HG02852 (cell line): ENCODE measurements at regions not wholly inside any gene's neighbourhood (a gene's known extent, or its start where the extent isn't known, plus 50 kb on each side); places are given as distances from the start of the nearest gene placed in this dataset.

Experiments
- ATAC-seq: cut with Tn5 transposase; IDR thresholded peaks from one replicate; pipeline ENCODE4 v1.9.1; 2021; ENCODE audit warnings: mild to moderate bottlenecking, moderate library complexity; ENCODE audit not compliant: unreplicated experiment

DNA sequence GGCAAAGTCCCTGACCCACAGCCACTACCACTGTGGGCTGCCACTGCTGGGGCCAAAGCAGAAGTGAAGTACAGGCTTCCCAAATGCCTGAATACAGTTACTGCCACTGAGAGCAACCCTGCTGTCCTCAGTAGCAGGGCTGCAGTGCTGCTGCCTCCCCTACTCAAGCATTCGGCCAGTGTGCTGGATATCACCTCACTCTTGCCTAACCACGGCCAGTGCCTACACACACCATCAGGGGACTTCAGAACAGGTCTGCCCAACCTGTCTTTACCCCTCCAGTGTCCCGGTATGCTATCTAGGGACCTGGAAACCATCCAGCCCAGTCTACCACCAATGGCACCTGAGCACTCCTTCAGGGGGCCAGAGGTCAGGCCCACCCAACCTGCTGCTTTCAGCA is 261.5 kb upstream of the COL8A1 start:
- no peak for ATAC-seq

DNA sequence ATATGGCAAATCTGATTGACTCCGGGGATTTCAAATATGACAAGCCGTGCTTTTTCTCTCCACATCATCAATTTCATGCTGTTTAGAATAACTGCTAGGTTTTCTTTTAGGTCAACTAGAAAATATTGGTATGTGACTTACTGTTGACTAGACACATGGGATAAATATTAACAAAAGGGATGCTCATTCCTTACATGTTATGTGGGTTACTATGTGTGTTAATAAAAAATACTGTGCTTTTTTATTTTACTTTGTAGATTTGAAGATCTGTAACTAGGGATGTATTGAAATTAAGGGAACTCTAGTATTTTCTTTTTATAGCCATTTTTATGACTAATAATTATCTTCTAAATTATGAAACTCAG is 264.6 kb upstream of the COL8A1 start:
- ATAC-seq = no peak

DNA sequence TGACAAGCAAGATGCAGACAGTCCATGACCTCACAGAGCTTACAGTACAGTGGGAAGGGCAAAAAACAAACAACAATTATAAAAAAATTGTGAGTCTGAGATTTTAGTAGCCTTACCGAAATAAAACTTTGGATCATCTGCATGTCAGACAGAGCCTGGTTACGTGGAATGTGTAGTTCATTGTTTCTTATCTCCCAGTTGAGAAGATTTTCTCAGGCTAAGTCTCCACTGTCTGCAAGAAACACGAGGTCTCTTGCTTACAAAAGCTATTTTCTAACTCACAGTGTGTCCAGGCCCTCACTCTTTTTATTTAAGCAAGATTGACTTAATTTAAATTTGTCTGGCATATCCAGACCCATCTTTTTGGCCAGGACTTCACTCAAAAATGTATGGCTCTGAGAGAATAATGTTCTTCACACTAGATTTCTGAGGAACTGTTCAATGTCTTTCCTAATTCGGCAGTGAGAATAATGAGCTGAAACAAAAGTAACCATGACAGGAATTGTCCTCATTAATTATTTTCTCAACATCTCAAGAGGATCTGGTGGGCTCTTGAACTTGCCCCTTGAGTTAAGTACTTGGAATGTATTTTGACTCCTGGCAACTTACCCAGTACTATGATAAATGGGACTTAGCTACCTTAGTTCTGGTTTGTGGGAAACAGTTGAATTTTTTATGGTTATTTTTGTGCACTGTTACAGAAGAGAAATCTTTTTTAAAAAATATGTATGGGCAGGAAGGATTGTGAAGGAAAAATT is 265.1 kb upstream of the COL8A1 start:
- no peak for ATAC-seq

DNA sequence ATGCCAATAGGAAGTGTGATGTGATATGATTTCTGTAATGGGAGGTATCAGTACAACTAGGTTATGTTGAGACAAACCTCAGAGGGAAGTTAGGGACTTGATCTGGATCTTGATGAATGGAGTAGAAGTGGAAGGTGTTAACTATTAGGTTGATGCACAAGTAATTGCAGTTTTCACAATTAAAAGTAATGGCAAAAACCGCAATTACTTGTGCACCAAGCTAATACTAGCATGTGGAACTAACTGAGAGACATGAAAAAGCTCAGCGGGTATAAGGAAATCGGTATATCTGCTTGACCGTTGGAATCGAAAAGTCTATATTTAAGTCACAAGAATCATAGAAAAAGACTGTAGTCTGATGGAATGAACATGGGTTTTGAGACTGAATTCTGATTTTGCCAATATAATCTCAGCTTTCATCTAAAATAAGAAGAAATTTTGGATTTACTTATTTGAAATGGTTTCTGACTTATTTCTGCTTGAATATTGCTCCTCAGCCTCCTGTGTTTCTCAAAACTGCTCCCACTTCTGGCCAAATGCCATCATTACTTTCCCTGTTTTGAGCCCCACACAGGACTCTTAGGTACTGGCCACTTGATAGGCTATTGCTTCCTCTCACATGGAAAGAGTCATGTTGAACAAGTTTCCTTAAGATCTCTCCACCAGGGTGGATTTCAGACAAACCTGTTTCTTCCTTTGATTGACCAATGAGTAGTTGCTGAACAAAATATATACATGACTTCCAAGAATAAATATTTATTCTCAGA is 271.5 kb upstream of the COL8A1 start:
- no peak for ATAC-seq

DNA sequence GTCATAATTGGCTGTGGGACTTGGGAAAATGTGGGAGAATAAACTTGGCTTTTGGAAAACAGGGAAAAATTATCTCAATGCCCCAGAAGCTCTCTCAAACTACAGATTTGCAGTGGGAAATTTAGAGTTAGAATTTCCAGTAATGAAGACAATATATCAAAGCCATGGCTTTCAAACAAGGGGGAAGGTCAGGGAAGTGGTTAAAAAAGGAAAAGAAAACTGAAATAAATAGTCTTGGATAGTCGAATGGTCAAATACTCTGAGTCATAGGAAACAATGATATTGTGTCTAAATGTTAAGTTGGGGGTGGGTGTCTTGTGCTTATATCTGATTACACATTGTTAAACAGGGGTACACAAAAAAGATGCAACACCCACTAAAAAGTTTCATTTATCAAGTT is 272.4 kb upstream of the COL8A1 start:
- no peak for ATAC-seq

DNA sequence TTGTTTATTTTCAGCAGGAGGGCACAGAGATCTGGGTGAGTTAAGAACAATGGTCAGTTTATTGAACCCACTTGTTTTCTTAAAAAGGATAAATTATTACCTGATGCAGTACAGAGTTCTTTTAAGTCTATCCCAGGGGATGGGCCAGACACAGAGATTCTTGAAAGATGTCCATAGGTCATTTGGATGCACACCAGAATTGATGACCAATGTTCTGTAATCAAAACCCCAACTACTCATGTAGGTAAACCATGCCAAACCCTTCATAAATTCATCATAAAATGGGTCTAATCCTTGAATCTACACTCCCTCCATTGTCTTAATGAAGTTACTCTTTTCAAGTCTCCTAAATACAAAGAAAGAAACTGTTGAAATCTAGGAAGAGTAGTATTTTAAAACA is 273.0 kb upstream of the COL8A1 start:
- no peak for ATAC-seq

DNA sequence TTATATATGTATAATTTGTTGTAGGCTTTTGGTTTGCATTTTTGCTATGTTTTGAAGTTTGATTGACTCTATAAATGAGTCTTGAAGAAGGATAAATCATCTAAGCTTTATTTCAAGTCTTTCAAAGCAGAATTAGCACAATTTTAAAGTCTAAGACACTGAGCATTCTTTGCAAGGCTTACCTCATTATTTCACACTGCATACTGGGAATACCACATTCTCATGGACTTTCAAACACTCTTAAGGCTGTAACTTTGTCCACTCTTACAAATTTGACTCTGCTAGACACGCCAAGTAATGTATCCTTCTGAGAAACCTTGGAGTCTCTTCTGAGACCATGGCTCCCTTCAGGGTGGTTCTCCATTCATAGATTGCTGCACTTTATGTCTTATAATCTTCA is 281.3 kb upstream of the COL8A1 start:
- no peak for ATAC-seq

DNA sequence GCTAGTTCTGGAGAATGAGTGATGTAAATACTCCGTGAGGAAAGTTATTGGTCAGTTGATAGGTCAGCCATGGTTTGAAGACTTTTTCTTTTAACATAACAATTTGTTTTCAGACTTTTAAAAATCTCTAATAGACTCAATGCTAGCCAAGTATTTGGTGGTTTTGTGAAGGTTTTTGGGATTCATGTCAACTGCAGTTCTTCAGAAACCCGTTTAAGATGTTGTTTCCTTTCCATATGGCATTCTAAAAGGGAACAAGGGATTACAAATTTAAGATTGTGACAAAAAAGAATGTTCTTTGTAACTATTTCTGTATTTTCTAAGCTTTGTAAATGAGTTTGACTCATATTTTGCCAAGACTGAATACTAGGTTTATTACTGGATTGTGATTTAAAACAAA is 281.7 kb upstream of the COL8A1 start:
- ATAC-seq = no peak

DNA sequence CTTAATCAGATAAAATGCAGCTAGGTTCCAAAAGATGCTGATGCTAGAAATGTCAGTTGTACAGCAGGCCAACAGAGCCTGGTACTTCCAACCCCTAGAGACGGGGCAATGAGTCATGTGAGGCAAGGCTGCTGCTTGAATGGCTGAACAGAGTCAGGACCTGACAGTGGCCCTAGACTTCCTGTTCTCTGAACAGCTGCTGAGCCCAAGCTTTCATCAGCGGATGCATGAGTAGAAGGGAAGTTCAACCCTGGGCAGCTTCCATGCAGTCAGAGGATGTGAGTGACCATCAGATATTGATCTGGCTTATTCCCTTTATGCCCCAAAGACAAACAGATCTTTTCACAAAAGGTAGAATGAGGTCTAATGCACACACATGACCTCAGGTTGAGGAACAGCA is 282.9 kb upstream of the COL8A1 start:
- ATAC-seq = no peak

DNA sequence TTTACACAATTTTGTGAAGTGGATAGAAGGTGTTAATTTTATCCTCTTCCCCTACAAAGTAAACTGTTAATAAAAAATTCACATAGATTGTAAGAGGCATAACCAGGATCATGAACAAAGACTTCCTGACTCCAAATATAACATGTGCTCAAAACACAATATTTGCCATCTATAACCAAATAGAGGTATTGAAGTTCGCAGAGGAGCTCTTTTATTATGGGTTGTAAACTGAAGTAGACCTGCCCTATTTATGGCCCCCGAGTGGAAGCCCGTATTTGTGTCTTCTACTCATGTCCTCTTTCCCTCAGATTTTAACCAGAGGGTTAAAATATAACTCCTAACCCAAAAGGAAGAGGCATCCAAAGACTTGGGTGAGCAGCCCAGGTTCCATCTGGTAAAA is 285.6 kb upstream of the COL8A1 start:
- no peak for ATAC-seq

DNA sequence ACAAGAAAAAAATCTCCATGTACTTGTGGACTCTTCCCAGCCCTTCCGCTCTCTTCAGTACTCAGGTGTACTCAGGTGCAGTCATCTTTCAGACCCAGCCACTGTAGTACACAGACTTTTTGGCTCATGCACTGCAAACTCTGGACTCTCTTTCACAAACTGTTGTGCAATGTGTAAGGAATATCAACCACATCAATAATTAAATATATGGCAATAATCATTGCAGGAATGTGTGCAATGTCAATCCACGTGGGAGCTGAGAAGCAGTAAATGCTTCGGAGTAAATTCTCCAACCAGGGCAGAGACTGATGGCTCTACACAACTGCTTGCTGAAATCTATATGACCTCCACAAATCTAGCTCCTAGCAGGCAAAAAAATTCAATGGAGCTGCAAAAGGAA is 287.3 kb upstream of the COL8A1 start:
- no peak for ATAC-seq

DNA sequence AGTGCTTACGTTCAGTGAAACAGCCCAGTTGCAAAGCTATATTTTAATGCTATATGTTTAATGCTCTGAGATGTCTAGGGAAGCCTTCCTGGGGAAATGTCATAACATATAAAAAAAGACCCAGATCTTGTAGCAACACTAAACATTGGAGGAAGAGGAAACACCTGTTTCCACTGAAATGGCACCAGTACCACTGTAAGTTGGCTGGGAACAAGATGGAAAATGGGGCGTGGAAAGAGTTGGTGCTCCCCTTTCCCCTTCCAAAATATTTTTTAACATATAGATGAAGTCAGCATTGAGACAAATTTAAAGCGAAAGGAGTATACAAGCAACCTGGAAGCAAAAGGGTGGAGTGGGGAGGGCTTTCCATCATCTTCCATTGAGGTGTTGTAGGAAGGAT is 289.9 kb upstream of the COL8A1 start:
- no peak for ATAC-seq

DNA sequence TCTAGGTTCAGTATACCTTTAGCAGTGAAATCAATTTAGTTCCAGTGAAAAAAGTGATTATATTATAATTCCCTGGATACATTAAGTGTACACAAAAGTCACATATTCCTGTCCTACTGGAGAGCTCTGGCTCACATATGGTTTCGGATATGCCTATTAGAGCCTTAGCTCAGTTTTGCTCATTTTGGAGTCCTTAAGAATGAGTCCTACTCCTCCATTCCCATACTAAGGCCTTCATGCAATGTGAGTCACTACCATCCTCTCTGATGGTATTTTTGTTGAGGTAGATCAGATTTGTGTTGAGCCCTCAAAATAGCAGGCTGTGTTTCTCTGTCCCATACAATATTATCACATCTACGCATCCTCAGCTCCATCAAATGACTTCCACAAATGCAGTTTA is 294.2 kb upstream of the COL8A1 start:
- ATAC-seq = no peak

DNA sequence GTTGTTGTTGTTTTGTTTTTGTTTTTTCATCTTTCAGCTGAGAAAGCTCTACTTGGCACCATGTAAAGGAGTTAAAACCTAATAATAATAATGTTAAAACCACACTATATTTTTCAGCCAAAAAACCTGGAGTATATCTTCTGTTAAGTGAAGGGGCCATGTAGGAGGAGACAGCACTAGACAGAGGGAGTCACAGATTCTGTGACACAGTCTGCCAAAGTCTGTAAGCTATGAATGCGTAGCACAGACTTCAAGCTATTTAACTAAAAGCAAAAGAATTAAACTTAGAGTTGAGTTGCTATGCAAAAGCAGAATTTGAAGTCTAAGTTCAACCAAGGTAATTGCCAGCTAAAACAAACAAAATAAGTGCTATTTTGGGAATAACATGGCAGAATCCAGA is 296.0 kb upstream of the COL8A1 start:
- no peak for ATAC-seq

DNA sequence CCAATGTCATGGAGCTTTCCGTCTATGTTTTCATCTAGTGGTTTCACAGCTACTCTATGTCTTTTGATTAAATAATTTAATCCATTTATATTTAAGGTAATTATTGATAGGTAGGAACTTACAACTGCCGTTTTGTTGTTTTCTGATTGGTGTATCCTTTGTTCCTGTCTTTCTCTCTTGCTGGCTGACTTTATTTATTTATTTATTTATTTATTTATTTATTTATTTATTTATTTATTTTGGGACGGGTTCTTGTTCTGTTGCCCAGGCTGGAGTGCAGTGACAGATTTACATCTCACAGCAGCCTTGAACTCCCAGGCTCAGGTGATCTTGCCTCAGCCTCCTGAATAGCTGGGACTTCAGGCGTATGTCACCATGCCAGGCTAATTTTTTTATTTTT is 299.2 kb upstream of the COL8A1 start:
- ATAC-seq = no peak

DNA sequence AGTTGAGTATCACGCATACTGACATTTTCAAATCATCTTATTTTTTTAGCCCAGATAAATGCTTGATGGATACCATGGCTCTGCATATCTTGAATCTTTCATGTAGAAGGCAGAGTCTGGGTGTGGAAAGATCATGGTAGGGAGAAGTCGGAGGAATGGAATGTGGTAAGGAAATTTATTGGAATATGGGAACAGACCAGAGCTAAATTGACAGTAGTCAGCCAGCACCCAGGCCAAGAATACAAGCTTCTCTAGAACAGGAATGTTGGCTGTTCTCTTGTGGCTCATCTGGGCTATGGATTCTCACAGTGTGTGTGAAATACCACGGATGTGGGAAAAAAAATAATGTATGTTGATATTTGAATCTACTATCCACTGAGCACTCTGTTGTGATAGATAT is 305.7 kb upstream of the COL8A1 start:
- no peak for ATAC-seq

DNA sequence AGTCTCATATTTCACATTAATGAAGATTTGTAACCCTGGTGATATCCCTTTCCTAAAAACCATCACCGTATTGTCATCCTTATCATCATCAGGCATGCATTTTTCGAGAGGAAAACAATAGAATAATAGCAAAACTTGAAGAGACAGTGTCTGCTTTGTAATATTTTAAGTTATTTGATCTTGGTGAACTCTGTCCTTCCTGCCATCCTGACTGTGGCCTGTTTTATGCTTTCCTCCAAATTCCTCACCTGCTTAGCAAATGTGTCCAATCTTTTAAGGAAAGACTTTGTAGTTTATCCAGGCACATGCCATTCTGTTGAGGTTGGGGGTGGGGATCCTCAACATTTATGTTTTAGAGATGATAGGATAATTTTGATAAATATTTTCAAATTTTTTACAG is 306.1 kb upstream of the COL8A1 start:
- no peak for ATAC-seq

DNA sequence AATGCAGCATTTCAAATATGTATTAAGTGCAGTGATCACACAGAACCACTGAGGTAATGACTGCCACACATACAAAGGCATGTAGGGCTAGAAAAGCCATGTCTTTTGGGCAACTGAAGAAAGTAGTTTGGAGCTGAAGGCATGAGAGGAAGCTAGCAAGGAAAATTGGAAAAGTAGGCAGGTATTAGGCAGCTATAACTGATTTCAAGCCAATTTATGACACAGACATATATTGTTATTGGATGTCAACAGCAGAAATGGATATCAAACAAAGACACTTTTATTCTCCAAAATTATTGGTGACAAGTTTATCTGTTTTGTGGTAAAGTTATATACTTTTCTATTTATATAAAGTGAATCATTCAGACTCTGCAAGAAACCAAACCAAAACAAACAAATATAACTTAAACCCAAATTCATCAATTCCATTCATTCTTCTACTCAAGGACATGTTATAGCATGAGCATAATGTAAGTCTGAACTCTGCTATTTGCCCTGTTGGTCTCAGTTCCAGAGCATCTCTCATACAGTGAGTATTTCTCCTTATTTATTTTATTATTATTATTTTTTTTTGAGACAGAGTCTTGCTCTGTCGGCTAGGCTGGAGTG is 307.4 kb upstream of the COL8A1 start:
- no peak for ATAC-seq

DNA sequence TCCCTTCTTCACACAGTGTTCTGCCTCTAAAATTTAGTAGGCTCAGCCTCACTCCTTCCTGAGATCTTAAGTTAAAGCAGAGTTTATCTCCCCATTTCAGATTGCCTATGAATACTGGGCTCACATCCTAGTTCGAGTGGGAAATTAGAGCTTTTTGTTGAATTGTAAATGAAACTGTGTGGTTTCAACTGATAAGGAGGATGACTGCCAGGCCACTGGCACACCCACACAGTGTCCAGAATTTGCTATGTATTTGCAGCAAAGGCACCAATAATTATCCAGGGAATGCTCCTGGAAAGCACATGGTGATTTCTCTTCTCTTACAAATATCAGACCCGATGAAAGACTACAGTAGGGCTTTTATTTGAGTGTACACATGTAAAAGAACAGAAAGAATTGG is 308.1 kb upstream of the COL8A1 start:
- no peak for ATAC-seq

DNA sequence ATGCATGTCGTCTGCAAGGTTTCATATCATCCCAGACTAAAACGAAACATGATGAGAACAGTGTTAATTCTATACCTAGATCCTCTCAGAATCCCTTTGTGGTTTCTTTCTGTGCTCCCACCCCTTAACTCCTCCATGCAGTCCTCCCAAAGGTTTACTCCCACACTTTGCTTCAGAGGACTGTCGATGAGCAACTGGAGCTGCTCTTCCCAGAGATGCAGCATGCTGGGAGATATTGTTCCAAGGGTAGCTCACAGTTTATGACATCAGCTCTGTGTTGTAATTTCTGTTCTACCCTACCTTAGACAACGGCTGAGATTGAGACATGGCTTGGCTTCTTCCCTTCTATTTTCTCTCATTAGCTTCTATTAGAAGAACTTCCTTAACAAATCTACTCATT is 313.0 kb upstream of the COL8A1 start:
- no peak for ATAC-seq

DNA sequence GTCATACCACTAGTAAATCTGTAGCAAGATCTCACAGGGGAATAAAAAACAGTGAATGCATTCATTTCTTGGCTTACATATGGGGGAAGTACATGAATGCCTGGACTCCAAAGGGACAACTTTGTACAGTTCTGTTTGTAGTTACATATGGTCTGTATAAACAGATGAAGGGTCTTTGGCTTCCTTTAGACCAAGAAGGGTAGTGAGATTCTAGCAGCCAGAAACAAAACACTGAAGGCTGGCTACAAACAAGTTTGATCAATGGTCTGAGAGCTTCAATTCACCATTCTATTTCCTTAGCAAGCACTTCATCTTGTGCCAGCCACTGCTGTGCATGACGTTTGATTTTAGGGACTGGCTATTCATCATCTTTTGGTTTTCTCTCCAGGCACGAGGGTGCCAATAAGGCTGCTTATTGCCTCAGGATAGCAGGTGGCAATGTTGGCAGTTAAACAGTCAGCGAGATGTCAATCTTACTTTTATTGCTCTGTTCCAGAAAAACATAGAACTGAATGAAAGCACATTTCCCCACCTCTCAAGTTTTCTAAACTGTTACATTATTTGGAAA is 313.7 kb upstream of the COL8A1 start:
- no peak for ATAC-seq

DNA sequence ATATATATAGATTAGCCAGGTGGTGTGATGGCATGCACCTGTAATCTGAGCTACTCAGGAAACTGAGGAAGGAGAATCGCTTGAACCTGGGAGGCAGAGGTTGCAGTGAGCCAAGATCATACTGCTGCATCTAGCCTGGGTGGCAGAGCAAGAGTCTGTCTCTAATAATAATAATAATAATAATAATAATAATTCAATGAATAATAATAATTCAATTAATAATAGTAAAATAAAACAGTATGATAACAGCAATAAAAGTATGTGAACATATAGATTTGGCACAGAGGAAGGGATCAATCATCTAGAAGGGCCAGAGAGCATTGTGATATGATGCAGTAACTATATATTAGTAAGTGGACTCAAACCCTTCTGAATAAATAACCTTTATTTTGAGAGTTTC is 314.5 kb upstream of the COL8A1 start:
- ATAC-seq = no peak
